ENCODE measurements at regions not wholly inside any gene's neighbourhood (a gene's known extent, or its start where the extent isn't known, plus 50 kb on each side); places are given as distances from the start of the nearest gene placed in this dataset.

DNA sequence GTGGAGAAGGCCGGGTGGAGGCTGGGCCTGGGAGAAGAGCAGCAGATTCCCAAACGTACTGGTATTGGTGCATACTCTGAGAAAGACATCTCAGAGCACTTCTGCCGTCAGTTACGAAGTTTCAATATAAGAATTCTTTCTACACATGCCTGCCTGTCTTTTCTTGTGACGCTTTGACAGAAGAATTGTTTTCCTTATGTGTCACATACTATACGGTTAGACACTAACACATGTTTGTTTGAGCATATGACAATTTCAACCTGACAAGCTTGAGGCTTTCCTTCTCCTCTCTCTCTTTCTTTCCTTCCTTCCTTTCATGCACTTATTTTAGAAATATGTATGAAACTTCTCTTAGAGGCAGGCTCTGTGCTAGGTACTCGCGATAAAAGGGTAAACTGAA, 360.0 kb downstream of the QKI start:
- TF ChIP-seq POLR2A (IDR thresholded peaks at IDR 0.05) (no peak), EP300 (IDR thresholded peaks at IDR 0.05; ENCODE audit: low read depth) (no peak), POLR2AphosphoS5 (IDR thresholded peaks at IDR 0.05) (no peak)
- TF ChIP-seq, protein P1, sequence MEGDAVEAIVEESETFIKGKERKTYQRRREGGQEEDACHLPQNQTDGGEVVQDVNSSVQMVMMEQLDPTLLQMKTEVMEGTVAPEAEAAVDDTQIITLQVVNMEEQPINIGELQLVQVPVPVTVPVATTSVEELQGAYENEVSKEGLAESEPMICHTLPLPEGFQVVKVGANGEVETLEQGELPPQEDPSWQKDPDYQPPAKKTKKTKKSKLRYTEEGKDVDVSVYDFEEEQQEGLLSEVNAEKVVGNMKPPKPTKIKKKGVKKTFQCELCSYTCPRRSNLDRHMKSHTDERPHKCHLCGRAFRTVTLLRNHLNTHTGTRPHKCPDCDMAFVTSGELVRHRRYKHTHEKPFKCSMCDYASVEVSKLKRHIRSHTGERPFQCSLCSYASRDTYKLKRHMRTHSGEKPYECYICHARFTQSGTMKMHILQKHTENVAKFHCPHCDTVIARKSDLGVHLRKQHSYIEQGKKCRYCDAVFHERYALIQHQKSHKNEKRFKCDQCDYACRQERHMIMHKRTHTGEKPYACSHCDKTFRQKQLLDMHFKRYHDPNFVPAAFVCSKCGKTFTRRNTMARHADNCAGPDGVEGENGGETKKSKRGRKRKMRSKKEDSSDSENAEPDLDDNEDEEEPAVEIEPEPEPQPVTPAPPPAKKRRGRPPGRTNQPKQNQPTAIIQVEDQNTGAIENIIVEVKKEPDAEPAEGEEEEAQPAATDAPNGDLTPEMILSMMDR (IDR thresholded peaks at IDR 0.05) = no peak
